C4-2B (cell line): ENCODE measurements at regions not wholly inside any gene's neighbourhood (a gene's known extent, or its start where the extent isn't known, plus 50 kb on each side); places are given as distances from the start of the nearest gene placed in this dataset.

ENCODE experiments used
- H3K27ac ChIP-seq: fragments of 450-650 bp; 2 replicates; pipeline ENCODE4 v1.5.1; 2017
- CTCF ChIP-seq: fragments of 450-650 bp; conservative IDR thresholded peaks from 2 replicates; pipeline ENCODE4 v1.5.1; 2017; ENCODE audit warnings: mild to moderate bottlenecking
- ZFX ChIP-seq: fragments of 450-650 bp; IDR thresholded peaks from 2 replicates; pipeline ENCODE4 v1.6.1; 2017

GRCh38 chr16:14334366-14335080, 263.4 kb downstream of the MRTFB start:
- peak overlapping the region; percentile 1; the same call in 1 of the 2 replicates for H3K27ac ChIP-seq
- TF ChIP-seq CTCF (no peak), ZFX (no peak)

GRCh38 chr16:14333361-14333760, 262.2 kb downstream of the MRTFB start:
- TF ChIP-seq CTCF, result no peak
- H3K27ac ChIP-seq, result no peak overlapping the region

GRCh38 chr16:14331020-14331419, 259.9 kb downstream of the MRTFB start:
- TF ChIP-seq CTCF, result no peak
- no peak for TF ChIP-seq ZFX
- H3K27ac ChIP-seq, result no peak overlapping the region

- no peak for TF ChIP-seq CTCF
- no peak for TF ChIP-seq ZFX
- H3K27ac ChIP-seq, result no peak overlapping the region
Measured at GRCh38 chr16:14329727-14330350, 258.7 kb downstream of the MRTFB start.

GRCh38 chr16:14325502-14326401, 254.6 kb downstream of the MRTFB start:
- no peak overlapping the region for H3K27ac ChIP-seq
- TF ChIP-seq ZFX (no peak), CTCF (no peak)

- TF ChIP-seq ZFX (no peak), CTCF (no peak)
- no peak overlapping the region for H3K27ac ChIP-seq
Measured at GRCh38 chr16:14324581-14324980, 253.5 kb downstream of the MRTFB start.

- H3K27ac ChIP-seq, result no peak overlapping the region
- no peak for TF ChIP-seq CTCF
- TF ChIP-seq ZFX, result no peak
Measured at GRCh38 chr16:14322186-14322585, 251.1 kb downstream of the MRTFB start.
